HL-60 (cell line): ENCODE measurements at regions not wholly inside any gene's neighbourhood (a gene's known extent, or its start where the extent isn't known, plus 50 kb on each side); places are given as distances from the start of the nearest gene placed in this dataset.

ENCODE experiments used
- DNase-seq, 2 experiments: peaks; one replicate each; pipeline ENCODE4 v3.0.0-alpha.2; 2010 to 2020; ENCODE audit warnings: low read depth in 1 of 2, low spot score in 1 of 2
- H3K27ac ChIP-seq: fragments of 250-450 bp; sonication (Bioruptor Pico); replicated peaks from 2 replicates; pipeline ENCODE4 v1.5.1; 2020; ENCODE audit warnings: mild to moderate bottlenecking, moderate library complexity
- H3K27me3 ChIP-seq: fragments of 250-450 bp; sonication (Bioruptor Pico); 2 replicates; pipeline ENCODE4 v1.5.1; 2021; ENCODE audit warnings: mild to moderate bottlenecking, moderate library complexity; ENCODE audit not compliant: insufficient read depth, poor library complexity, severe bottlenecking
- H3K4me3 ChIP-seq: replicated peaks from 2 replicates; pipeline ENCODE4 v1.5.1; 2011; ENCODE audit warnings: mild to moderate bottlenecking, control low read depth, low read length; ENCODE audit not compliant: insufficient read depth
- GABPA ChIP-seq: IDR thresholded peaks from 2 replicates; pipeline ENCODE4 v1.6.1; 2012; ENCODE audit warnings: low read depth
- POLR2AphosphoS5 ChIP-seq: IDR thresholded peaks from 2 replicates; pipeline ENCODE4 v1.6.1; 2012; ENCODE audit warnings: low read depth
- SPI1 ChIP-seq: IDR thresholded peaks from 2 replicates; pipeline ENCODE4 v1.6.1; 2012; ENCODE audit warnings: low read depth, mild to moderate bottlenecking, borderline replicate concordance
- TF ChIP-seq, protein P1 (sequence below): IDR thresholded peaks from 2 replicates; pipeline ENCODE4 v1.6.1; 2012; ENCODE audit warnings: low read depth; ENCODE audit not compliant: insufficient replicate concordance
- TF ChIP-seq, protein P2 (sequence below): IDR thresholded peaks from one replicate; pipeline ENCODE4 v1.5.1; 2011; ENCODE audit warnings: low read length, control low read depth, inconsistent platforms; ENCODE audit not compliant: insufficient read depth

DNA sequence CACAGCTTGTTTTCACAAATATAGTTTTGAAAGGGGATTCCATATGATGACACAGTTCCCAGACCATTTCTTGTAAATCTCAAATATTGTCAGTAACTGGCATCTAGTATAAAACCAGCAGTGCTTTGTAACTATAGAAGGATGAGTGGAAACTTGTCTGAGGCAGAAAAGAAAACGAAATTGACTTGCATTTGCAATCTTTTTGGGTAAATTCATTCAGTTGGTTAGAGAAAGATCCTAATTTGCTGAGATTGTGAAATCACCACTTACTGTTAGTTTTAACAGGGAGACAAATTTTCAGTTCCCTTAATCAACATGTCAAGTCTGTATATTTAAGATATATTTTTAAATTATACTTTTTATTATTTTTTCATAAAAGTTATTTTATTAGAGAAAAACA is 71.5 kb upstream of the VEGFC start:
- no peak overlapping the region for H3K27ac ChIP-seq
- TF ChIP-seq GABPA (no peak), SPI1 (no peak), POLR2AphosphoS5 (no peak)
- TF ChIP-seq, protein P1, sequence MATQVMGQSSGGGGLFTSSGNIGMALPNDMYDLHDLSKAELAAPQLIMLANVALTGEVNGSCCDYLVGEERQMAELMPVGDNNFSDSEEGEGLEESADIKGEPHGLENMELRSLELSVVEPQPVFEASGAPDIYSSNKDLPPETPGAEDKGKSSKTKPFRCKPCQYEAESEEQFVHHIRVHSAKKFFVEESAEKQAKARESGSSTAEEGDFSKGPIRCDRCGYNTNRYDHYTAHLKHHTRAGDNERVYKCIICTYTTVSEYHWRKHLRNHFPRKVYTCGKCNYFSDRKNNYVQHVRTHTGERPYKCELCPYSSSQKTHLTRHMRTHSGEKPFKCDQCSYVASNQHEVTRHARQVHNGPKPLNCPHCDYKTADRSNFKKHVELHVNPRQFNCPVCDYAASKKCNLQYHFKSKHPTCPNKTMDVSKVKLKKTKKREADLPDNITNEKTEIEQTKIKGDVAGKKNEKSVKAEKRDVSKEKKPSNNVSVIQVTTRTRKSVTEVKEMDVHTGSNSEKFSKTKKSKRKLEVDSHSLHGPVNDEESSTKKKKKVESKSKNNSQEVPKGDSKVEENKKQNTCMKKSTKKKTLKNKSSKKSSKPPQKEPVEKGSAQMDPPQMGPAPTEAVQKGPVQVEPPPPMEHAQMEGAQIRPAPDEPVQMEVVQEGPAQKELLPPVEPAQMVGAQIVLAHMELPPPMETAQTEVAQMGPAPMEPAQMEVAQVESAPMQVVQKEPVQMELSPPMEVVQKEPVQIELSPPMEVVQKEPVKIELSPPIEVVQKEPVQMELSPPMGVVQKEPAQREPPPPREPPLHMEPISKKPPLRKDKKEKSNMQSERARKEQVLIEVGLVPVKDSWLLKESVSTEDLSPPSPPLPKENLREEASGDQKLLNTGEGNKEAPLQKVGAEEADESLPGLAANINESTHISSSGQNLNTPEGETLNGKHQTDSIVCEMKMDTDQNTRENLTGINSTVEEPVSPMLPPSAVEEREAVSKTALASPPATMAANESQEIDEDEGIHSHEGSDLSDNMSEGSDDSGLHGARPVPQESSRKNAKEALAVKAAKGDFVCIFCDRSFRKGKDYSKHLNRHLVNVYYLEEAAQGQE, result no peak
- TF ChIP-seq, protein P2, sequence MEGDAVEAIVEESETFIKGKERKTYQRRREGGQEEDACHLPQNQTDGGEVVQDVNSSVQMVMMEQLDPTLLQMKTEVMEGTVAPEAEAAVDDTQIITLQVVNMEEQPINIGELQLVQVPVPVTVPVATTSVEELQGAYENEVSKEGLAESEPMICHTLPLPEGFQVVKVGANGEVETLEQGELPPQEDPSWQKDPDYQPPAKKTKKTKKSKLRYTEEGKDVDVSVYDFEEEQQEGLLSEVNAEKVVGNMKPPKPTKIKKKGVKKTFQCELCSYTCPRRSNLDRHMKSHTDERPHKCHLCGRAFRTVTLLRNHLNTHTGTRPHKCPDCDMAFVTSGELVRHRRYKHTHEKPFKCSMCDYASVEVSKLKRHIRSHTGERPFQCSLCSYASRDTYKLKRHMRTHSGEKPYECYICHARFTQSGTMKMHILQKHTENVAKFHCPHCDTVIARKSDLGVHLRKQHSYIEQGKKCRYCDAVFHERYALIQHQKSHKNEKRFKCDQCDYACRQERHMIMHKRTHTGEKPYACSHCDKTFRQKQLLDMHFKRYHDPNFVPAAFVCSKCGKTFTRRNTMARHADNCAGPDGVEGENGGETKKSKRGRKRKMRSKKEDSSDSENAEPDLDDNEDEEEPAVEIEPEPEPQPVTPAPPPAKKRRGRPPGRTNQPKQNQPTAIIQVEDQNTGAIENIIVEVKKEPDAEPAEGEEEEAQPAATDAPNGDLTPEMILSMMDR, result no peak
- no peak for DNase-seq
- H3K4me3 ChIP-seq, result no peak overlapping the region
- H3K27me3 ChIP-seq, result no peaks in the 10 kb centered on the region

DNA sequence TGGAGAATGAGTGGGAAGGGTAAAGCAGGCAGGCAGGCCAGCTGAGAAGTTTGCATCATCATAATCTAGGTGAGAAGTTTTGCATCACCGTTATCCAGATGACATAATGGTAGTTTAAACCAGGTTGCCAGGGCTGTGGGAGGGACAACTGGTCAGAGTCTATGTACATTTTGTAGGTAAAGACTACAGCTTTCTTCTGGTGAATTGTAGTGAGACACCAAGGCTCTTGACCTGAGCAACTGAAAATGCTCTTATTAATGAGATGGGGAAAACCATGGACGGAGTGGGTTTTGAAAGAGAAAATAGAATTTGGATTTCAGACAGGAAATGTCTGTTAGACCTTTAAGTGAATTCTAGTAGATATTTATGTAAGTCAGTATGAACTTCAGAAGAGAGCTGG is 76.0 kb upstream of the VEGFC start:
- H3K27me3 ChIP-seq, result no peaks in the 10 kb centered on the region
- no peak for DNase-seq
- no peak for TF ChIP-seq GABPA
- no peak for TF ChIP-seq SPI1
- TF ChIP-seq, protein P1, result no peak
- TF ChIP-seq POLR2AphosphoS5, result no peak
- TF ChIP-seq, protein P2, result no peak
- no peak overlapping the region for H3K4me3 ChIP-seq
- H3K27ac ChIP-seq, result no peak overlapping the region

DNA sequence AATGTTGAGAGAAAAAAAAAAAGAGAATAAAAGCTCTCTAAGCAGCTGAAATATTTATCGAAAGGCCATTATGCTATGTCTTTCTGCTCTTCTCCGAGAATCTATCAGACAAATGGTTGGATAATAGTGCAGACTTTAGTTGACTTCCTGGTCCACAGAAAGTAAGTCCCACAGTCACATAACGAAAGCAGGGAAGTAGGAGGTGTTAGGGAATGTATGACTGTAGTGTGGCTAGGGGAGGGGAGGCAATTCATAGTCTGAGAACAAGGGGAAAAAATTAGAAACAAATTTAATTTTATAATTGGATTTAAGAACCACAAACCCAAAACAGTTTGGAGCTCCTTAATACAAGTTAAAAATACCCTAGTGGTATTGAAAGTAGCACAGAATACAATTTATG is 79.7 kb upstream of the VEGFC start:
- Histone ChIP-seq H3K4me3 (no peak overlapping the region), H3K27ac (no peak overlapping the region), H3K27me3 (no peaks in the 10 kb centered on the region)
- no peak for DNase-seq
- TF ChIP-seq, protein P2, result no peak
- TF ChIP-seq POLR2AphosphoS5, result no peak
- TF ChIP-seq GABPA, result no peak
- TF ChIP-seq, protein P1, result no peak
- no peak for TF ChIP-seq SPI1
